GM12891 (cell line): ENCODE measurements at regions not wholly inside any gene's neighbourhood (a gene's known extent, or its start where the extent isn't known, plus 50 kb on each side); places are given as distances from the start of the nearest gene placed in this dataset.

Experiments used
- DNase-seq: peaks from one replicate; pipeline ENCODE4 v3.0.0; 2011; ENCODE audit warnings: low spot score; ENCODE audit not compliant: insufficient read length
- FAIRE-seq: peaks from 2 replicates; lab custom pipeline; 2011; peaks lifted over from hg19 to GRCh38; lab: Jason Lieb, UNC
- PAX5 ChIP-seq: IDR thresholded peaks from 2 replicates; pipeline ENCODE4 v1.6.1; 2011; ENCODE audit warnings: low read length, moderate library complexity, mild to moderate bottlenecking; ENCODE audit not compliant: insufficient read depth, severe bottlenecking
- POLR2A ChIP-seq: IDR thresholded peaks from 2 replicates; pipeline ENCODE4 v1.6.1; 2011; ENCODE audit warnings: low read depth, low read length, control low read depth
- POLR2AphosphoS5 ChIP-seq: IDR thresholded peaks from 2 replicates; pipeline ENCODE4 v1.6.1; 2011; ENCODE audit warnings: low read depth, low read length, control low read depth
- POU2F2 ChIP-seq: IDR thresholded peaks from 2 replicates; pipeline ENCODE4 v1.6.1; 2011; ENCODE audit warnings: low read depth, mild to moderate bottlenecking, control low read depth, low read length, moderate library complexity
- SPI1 ChIP-seq: IDR thresholded peaks from 2 replicates; pipeline ENCODE4 v1.6.1; 2011; ENCODE audit warnings: low read depth, low read length, control low read depth
- TAF1 ChIP-seq: IDR thresholded peaks from 2 replicates; pipeline ENCODE4 v1.6.1; 2011; ENCODE audit warnings: low read depth, low read length, control low read depth

DNA sequence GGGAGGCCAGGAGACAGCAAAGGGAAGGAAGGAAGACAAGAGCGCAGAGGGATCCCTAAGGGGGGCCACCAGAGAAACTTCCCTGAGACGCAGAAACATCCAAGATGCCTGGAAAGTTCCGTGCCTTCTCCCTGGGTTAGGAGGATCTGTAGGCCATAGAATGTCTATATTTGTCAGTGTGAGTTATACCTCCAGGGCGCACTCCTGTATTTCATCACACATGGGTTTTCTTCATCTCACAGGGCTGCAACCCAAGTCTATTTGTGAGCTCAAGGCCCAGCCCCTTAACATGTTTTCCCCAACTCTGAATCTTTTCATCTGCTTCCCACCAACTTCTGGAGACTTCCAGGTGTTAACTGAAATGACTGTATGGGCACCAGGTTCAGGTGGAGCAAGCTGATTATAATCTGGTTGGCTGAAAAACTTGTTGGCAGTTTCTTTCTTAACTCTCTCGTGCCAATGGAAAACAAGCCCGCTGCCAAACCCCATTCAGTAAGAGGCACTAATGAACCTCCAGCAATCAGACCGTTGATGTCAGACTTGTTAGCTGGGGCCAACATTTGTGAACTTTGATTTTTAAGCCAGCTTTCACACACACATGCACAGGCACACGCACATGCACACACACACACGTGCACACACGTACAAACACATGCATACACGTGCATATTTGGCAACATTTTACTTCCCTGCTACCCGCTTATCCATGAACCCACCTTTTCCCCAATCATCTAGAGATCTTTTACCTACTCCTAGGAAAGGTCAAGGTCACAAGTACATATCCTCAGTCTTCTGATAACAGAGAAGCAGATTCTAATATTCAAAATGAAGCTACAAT is 247.5 kb upstream of the GMDS start:
- TF ChIP-seq POLR2A (no peak), PAX5 (no peak), TAF1 (no peak), POU2F2 (no peak), POLR2AphosphoS5 (no peak)
- DNase-seq (no peak), FAIRE-seq (no peak)

DNA sequence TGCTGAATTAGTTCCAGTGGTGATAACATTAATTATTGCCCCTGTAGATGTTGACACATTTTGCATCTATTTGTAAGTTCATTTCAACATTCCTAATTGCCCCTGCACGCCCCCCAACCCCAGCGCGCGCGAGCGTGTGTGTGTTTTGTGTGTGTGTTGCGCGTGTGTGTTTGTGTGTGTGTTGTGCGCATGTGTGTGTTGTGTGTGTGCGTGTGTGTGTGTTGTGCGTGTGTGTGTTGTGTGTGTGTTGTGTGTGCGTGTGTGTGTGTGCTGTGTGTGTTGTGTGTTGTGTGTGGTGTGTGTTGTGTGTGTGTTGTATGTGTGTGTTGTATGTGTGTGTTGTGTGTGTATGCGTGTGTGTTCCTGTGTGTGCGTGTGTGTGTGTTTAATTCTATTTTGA is 245.7 kb upstream of the GMDS start:
- no peak for TF ChIP-seq TAF1
- TF ChIP-seq PAX5: no peak
- TF ChIP-seq SPI1: no peak
- TF ChIP-seq POU2F2: no peak
- TF ChIP-seq POLR2AphosphoS5: no peak
- TF ChIP-seq POLR2A: no peak
- DNase-seq: no peak
- FAIRE-seq: peak; percentile 70

DNA sequence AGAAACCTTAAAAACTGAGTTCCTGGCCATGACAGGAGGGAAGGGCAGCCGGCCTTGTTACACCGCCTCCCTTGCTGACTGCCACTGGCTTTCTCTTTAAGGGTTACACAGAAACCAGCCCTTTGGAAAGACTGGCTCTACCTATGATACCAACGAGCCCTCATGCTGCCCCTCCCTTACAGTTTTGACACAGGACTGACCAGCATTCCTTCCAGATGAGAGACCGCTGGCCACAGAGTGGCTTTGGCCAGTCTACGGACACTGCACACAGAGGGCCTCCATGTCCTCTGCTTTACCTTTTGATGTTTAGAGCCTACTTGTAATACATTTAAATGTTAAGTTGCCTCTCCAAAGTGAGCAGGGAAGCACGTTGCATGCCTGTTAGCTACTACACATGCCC is 243.2 kb upstream of the GMDS start:
- DNase-seq (no peak), FAIRE-seq (no peak)
- TF ChIP-seq POLR2AphosphoS5: no peak
- no peak for TF ChIP-seq TAF1
- no peak for TF ChIP-seq PAX5
- TF ChIP-seq POLR2A: no peak
- no peak for TF ChIP-seq POU2F2
- TF ChIP-seq SPI1: no peak

- no peak for TF ChIP-seq TAF1
- TF ChIP-seq POU2F2: no peak
- TF ChIP-seq POLR2A: no peak
- no peak for TF ChIP-seq SPI1
- TF ChIP-seq PAX5: no peak
- FAIRE-seq (no peak), DNase-seq (no peak)
Observed at GRCh38 chr6:2485116-2485515, 239.7 kb upstream of the GMDS start.

- DNase-seq: no peak
- no peak for FAIRE-seq
- no peak for TF ChIP-seq POLR2A
- no peak for TF ChIP-seq POLR2AphosphoS5
- no peak for TF ChIP-seq TAF1
- no peak for TF ChIP-seq POU2F2
- no peak for TF ChIP-seq SPI1
- no peak for TF ChIP-seq PAX5
Observed at GRCh38 chr6:2482773-2483172, 237.4 kb upstream of the GMDS start.

DNA sequence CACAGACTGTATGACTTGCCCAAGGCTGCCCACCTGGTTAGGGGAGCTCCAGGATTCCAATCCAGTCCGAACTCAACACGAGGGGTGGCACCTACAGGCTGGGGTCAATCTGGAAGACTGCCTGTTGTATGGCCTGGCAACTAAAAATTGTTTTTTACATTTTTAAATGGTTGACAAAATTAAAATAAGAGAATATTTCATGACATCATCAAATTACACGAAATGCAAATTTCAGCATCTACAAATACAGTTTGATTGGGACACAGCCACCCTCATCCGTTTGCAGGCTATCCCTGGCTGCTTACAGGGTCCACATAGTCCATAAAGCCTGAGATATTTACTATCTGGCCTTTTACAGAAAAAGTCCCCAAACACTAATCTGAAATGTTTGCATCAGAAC is 235.9 kb upstream of the GMDS start:
- DNase-seq: no peak
- FAIRE-seq: no peak

DNA sequence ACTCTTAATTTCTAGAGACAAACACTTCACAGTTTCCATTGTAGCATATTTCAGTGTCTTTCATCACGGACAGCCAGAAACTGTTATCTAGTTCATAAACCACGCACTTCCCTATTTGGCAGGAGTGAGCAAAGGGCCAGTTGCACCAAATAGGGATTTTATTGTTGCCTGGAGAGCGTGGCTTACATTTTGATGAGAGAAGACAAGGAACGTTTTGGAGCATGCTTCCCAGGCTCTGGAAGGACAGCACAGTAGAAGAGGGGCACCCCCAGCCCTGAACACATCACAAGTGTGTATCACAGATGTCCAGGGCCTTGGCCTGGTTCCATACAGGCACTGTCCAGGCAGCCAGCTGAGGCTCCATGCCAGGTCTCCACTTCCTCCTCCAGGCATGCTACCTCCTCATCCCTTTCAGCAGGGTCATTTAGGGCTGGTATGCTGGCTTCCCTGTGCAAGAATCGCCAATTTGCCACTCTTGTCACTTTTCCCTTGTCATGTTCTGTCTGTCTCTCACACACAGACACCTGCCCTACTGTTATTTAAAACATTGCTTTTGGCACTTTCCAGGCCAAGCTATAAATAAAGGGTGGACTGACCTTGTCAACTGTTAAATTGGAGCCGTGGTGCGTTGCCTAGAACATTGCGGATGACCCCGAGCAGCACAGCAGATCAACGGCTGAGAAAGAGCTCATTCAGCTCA is 235.0 kb upstream of the GMDS start:
- no peak for FAIRE-seq
- DNase-seq: no peak

More for the DNA sequence above, 235.9 kb upstream of the GMDS start:
- TF ChIP-seq SPI1 (no peak), TAF1 (no peak), POLR2A (no peak), POLR2AphosphoS5 (no peak), POU2F2 (no peak), PAX5 (no peak)

DNA sequence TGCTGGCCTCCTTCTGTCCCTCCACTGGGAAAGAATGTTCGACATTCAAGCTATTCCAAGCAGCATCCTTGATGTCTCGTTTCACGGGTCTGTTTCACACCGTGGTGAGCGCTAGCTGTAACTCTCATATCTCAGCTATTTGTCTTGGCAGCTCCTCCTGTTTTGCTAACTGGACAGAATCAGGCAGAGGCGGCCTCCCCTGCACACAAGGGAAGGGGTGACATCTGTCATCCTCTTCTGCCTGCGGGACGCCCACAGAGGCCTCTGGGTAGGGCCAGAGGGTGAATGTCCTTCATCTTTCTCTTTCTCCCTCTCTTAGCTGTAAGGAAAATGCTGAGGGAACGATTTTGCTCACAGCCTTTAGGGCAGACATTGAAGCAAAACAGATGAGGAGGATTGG is 232.8 kb upstream of the GMDS start:
- TF ChIP-seq POLR2A (no peak), POU2F2 (no peak), SPI1 (no peak), POLR2AphosphoS5 (no peak), PAX5 (no peak), TAF1 (no peak)
- no peak for FAIRE-seq
- no peak for DNase-seq

More for the DNA sequence above, 235.0 kb upstream of the GMDS start:
- TF ChIP-seq PAX5: no peak
- no peak for TF ChIP-seq POLR2AphosphoS5

DNA sequence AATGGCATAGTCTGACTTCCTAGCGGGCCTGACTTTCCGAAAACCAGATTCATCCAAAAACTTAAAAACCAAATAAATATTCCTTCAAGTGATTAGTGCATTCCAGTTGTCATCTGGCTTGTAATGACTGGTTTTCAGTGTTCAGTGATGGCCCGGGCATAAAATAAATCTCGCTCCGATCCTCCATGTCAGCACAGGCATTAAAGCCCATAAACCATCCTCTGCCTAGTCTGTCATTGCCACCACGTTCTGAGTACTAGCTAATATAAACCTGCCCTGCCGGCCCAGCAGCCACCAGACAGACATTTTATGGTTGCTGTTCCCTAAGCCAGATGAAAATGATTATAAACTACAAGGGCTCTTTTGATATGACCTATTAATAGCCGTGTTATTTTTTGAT is 232.3 kb upstream of the GMDS start:
- no peak for FAIRE-seq

More for the DNA sequence above, 232.3 kb upstream of the GMDS start:
- no peak for DNase-seq
- no peak for TF ChIP-seq POLR2A
- no peak for TF ChIP-seq TAF1
- TF ChIP-seq POLR2AphosphoS5: no peak
- no peak for TF ChIP-seq SPI1
- no peak for TF ChIP-seq PAX5
- TF ChIP-seq POU2F2: no peak
